Thyroid gland (tissue), 4 donors: ENCODE measurements at regions not wholly inside any gene's neighbourhood (a gene's known extent, or its start where the extent isn't known, plus 50 kb on each side); places are given as distances from the start of the nearest gene placed in this dataset.
A peak's percentile ranks its signal among the peaks of the same experiment; 100 is the strongest.

Experiments used
- DNase-seq, 2 donors: peaks; one replicate each; pipeline ENCODE4 v3.0.0-alpha.2; 2019
- H3K27ac ChIP-seq, 3 donors: fragments of 200-600 bp; sonication (generic); 1 replicate in 2 of 3; 2 replicates in 1 of 3; pipeline ENCODE4 v1.5.1; 2016 to 2019; ENCODE audit warnings: mild to moderate bottlenecking in 1 of 3, moderate library complexity in 1 of 3
- H3K27me3 ChIP-seq: fragments of 200-600 bp; sonication (generic); one replicate; pipeline ENCODE4 v1.5.1; 2019
- H3K36me3 ChIP-seq, 2 donors: fragments of 200-600 bp; sonication (generic); one replicate each; pipeline ENCODE4 v1.5.1; 2016 to 2019
- H3K4me1 ChIP-seq, 2 donors: fragments of 200-600 bp; sonication (generic); one replicate each; pipeline ENCODE4 v1.5.1; 2017 to 2019
- H3K4me3 ChIP-seq, 3 donors: fragments of 200-600 bp; sonication (generic); replicated peaks in 1 of 3; 1 replicate in 2 of 3; 2 replicates in 1 of 3; pipeline ENCODE4 v1.5.1; 2016; ENCODE audit warnings: mild to moderate bottlenecking in 1 of 3
- H3K9me3 ChIP-seq: fragments of 200-600 bp; sonication (generic); one replicate; pipeline ENCODE4 v1.5.1; 2017
- CTCF ChIP-seq, 6 experiments: fragments of 200-600 bp in 3 of 6; fragments of 450-650 bp in 3 of 6; sonication (generic) in 3 of 6; IDR thresholded peaks; one replicate each; pipeline ENCODE4 v1.5.1; 2016 to 2019; ENCODE audit warnings: antibody characterized with exemption in 6 of 6, mild to moderate bottlenecking in 2 of 6, inconsistent platforms in 1 of 6, moderate library complexity in 1 of 6
- POLR2A ChIP-seq, 2 donors: fragments of 450-650 bp; IDR thresholded peaks; one replicate each; pipeline ENCODE4 v1.6.1; 2017; ENCODE audit warnings: antibody characterized with exemption in 2 of 2, mild to moderate bottlenecking in 2 of 2, moderate library complexity in 1 of 2
- WGBS, 2 donors: methylation state at CpG; one replicate each; pipeline ENCODE4 v1.1.5; 2017; 5-methylcytosine and 5-hydroxymethylcytosine counted together
- intact Hi-C: fragments of 100-400 bp; cut with DNase I; formaldehyde crosslinking; loops from one replicate; pipeline ENCODE4 v1.15.1; 2023

GRCh38 chr7:106770191-106770590 lies 94.9 kb upstream of the PIK3CG start:
- DNase-seq, result no peak
- H3K36me3 ChIP-seq, result no peaks in the 10 kb centered on the region
- intact Hi-C loops, result no loop called here
- H3K27me3 ChIP-seq, result no peaks in the 10 kb centered on the region
- H3K4me3 ChIP-seq, result no peak overlapping the region
- no peak for TF ChIP-seq CTCF (IDR thresholded peaks at IDR 0.05)
- no peak for TF ChIP-seq POLR2A (IDR thresholded peaks at IDR 0.05)
- peak overlapping the region in 2 of 3 donors; percentile 54 to 55 for H3K27ac ChIP-seq
- 75 to 77% methylated on average over 2 of the region's 2 CpGs for WGBS, 2 donors
- no peaks in the 10 kb centered on the region for H3K9me3 ChIP-seq
- H3K4me1 ChIP-seq, result peaks cover 10 to 24% of the 10 kb centered on the region in 2 donors

- TF ChIP-seq CTCF (IDR thresholded peaks at IDR 0.05) (no peak), POLR2A (IDR thresholded peaks at IDR 0.05) (no peak)
These were observed 92.4 kb upstream of the PIK3CG start for GRCh38 chr7:106772655-106773108.

GRCh38 chr7:106773228-106773627 lies 91.9 kb upstream of the PIK3CG start:
- no peak for TF ChIP-seq CTCF (IDR thresholded peaks at IDR 0.05)
- TF ChIP-seq POLR2A (IDR thresholded peaks at IDR 0.05), result no peak
- no peaks in the 10 kb centered on the region for H3K36me3 ChIP-seq
- no peaks in the 10 kb centered on the region for H3K27me3 ChIP-seq
- peak overlapping the region; percentile 80 to 91 (median 89) for H3K27ac ChIP-seq
- DNase-seq, result peak; percentile 38 to 58
- WGBS, 2 donors, result 98 to 100% methylated on average over 1 of the region's 1 CpG
- peaks cover 12 to 26% of the 10 kb centered on the region in 2 donors for H3K4me1 ChIP-seq
- H3K9me3 ChIP-seq, result no peaks in the 10 kb centered on the region
- intact Hi-C loops, result no loop called here
- no peak overlapping the region for H3K4me3 ChIP-seq

More at GRCh38 chr7:106772655-106773108, 92.4 kb upstream of the PIK3CG start:
- H3K27ac ChIP-seq, result peak overlapping the region; percentile 80 to 91 (median 89)
- H3K27me3 ChIP-seq, result no peaks in the 10 kb centered on the region
- no peak for DNase-seq
- 29 to 33% methylated on average over 3 of the region's 3 CpGs for WGBS, 2 donors
- H3K4me3 ChIP-seq, result no peak overlapping the region
- peaks cover 10 to 27% of the 10 kb centered on the region in 2 donors for H3K4me1 ChIP-seq
- intact Hi-C loops, result no loop called here
- no peaks in the 10 kb centered on the region for H3K36me3 ChIP-seq
- H3K9me3 ChIP-seq, result no peaks in the 10 kb centered on the region

- H3K27me3 ChIP-seq, result no peaks in the 10 kb centered on the region
- H3K27ac ChIP-seq, result peak overlapping the region; percentile 80 to 91 (median 89)
- peaks cover 15 to 21% of the 10 kb centered on the region in 2 donors for H3K4me1 ChIP-seq
- 94 to 98% methylated on average over 2 of the region's 2 CpGs for WGBS, 2 donors
- TF ChIP-seq POLR2A (IDR thresholded peaks at IDR 0.05), result no peak
- H3K9me3 ChIP-seq, result no peaks in the 10 kb centered on the region
- no peaks in the 10 kb centered on the region for H3K36me3 ChIP-seq
- H3K4me3 ChIP-seq, result no peak overlapping the region
- intact Hi-C loops, result no loop called here
- DNase-seq, result no peak
These were observed 91.4 kb upstream of the PIK3CG start for GRCh38 chr7:106773721-106774120.

- H3K4me1 ChIP-seq, result peaks cover 15 to 19% of the 10 kb centered on the region in 2 donors
- intact Hi-C loops, result no loop called here
- no peak overlapping the region for H3K4me3 ChIP-seq
- no peaks in the 10 kb centered on the region for H3K9me3 ChIP-seq
- no peak for TF ChIP-seq CTCF (IDR thresholded peaks at IDR 0.05)
- TF ChIP-seq POLR2A (IDR thresholded peaks at IDR 0.05), result no peak
- no peaks in the 10 kb centered on the region for H3K36me3 ChIP-seq
- DNase-seq, result no peak
- 92 to 93% methylated on average over 4 of the region's 4 CpGs for WGBS, 2 donors
- H3K27ac ChIP-seq, result peak overlapping the region in 1 of 3 donors; percentile 91
- H3K27me3 ChIP-seq, result no peaks in the 10 kb centered on the region
These were observed 90.8 kb upstream of the PIK3CG start for GRCh38 chr7:106774213-106774767.
